ENCODE measurements at regions not wholly inside any gene's neighbourhood (a gene's known extent, or its start where the extent isn't known, plus 50 kb on each side); places are given as distances from the start of the nearest gene placed in this dataset.

DNA sequence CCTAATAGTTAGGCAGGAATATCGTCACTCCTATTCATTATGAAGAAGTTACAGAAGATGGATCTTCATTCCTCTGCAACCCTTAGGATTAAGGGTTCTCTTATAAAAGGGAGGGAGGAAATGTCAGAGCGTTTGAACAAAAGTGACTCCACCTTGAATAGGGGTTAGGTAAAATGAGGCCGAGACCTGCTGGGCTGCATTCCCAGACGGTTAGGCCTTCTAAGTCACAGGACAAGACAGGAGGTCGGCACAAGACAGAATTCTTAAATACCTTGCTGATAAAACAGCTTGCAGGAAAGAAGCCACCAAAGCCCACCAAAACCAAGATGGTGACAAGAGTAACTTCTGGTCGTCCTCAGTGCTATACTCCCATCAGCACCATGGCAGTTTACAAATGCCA lies 147.6 kb downstream of the CDCA7 start (continued):
- TF ChIP-seq TAF7 (optimal IDR thresholded peaks at IDR 0.05; ENCODE audit: borderline replicate concordance, low read depth, low read length): no peak
- TF ChIP-seq NANOG (IDR thresholded peaks at IDR 0.05; ENCODE audit: insufficient read depth, low read depth, low read length, poor library complexity, severe bottlenecking): no peak
- no peak for TF ChIP-seq SP4 (IDR thresholded peaks at IDR 0.05; ENCODE audit: low read length)
